ENCODE measurements at regions not wholly inside any gene's neighbourhood (a gene's known extent, or its start where the extent isn't known, plus 50 kb on each side); places are given as distances from the start of the nearest gene placed in this dataset.

DNA sequence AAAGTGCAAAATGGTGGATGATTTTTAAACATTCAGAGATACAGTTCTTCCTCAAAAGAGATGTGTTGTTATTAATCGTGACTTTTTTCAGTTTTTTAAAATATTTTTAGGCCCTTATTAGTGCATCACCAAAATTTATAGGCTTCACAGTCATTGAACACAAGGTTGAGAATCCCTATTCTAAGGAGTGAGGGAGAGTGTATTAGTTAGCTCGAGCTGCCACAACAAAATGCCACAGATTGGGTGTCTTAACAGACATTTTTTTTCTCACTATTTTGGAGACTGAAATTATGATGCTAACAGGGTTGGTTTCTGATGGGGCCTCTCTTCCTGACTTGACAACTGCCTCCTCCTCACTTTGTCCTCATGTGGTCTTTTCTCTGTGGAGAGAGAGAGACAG is 145.9 kb upstream of the TPRG1 start:
- no peak overlapping the region for H3K4me2 ChIP-seq (replicated peaks; ENCODE audit: extremely low read depth, low read length, poor library complexity, severe bottlenecking)
- H3K79me2 ChIP-seq (ENCODE audit: insufficient read depth, low read length), result no peaks in the 10 kb centered on the region
- H4K20me1 ChIP-seq (ENCODE audit: insufficient read depth, low read length), result no peaks in the 10 kb centered on the region
- H3K27me3 Mint-ChIP-seq (ENCODE audit: low read depth in 3 of 3), result peaks cover 0 to 5% (median 2%) of the 10 kb centered on the region in 3 donors
- peaks cover 5 to 25% (median 14%) of the 10 kb centered on the region in 7 donors for H3K9me3 Mint-ChIP-seq
- H3K9me3 ChIP-seq (replicated peaks in 1 of 2; ENCODE audit: control insufficient read depth in 1 of 2, insufficient read depth in 1 of 2, low read length in 2 of 2), result peaks cover 0 to 7% of the 10 kb centered on the region in 2 donors
- TF ChIP-seq, protein P1, sequence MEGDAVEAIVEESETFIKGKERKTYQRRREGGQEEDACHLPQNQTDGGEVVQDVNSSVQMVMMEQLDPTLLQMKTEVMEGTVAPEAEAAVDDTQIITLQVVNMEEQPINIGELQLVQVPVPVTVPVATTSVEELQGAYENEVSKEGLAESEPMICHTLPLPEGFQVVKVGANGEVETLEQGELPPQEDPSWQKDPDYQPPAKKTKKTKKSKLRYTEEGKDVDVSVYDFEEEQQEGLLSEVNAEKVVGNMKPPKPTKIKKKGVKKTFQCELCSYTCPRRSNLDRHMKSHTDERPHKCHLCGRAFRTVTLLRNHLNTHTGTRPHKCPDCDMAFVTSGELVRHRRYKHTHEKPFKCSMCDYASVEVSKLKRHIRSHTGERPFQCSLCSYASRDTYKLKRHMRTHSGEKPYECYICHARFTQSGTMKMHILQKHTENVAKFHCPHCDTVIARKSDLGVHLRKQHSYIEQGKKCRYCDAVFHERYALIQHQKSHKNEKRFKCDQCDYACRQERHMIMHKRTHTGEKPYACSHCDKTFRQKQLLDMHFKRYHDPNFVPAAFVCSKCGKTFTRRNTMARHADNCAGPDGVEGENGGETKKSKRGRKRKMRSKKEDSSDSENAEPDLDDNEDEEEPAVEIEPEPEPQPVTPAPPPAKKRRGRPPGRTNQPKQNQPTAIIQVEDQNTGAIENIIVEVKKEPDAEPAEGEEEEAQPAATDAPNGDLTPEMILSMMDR (IDR thresholded peaks at IDR 0.05), result no peak
- intact Hi-C loops (cut with micrococcal nuclease), result no loop called here
- no peak overlapping the region for H3K27ac ChIP-seq (ENCODE audit: low read depth in 1 of 2, low read length in 2 of 2)
- no CpG with 5 or more reads among the region's 2 CpGs for WGBS (ENCODE audit: insufficient coverage)
- no peak overlapping the region for H2AFZ ChIP-seq (ENCODE audit: insufficient read depth, low read depth, low read length, poor library complexity, severe bottlenecking)
- H3K9ac ChIP-seq (ENCODE audit: insufficient read depth, low read length, poor library complexity, severe bottlenecking), result no peak overlapping the region
- H3K4me3 ChIP-seq (replicated peaks in 1 of 3; ENCODE audit: low read depth in 2 of 3, low read length in 3 of 3), result no peak overlapping the region
- H3K27me3 ChIP-seq (ENCODE audit: control insufficient read depth in 2 of 2, insufficient read depth in 2 of 2, low read length in 2 of 2), result no peaks in the 10 kb centered on the region
- no peaks in the 10 kb centered on the region for H3K36me3 ChIP-seq (replicated peaks in 1 of 2; ENCODE audit: control insufficient read depth in 1 of 2, insufficient read depth in 2 of 2, low read length in 2 of 2)
- peaks cover 2% of the 10 kb centered on the region in 2 donors for H3K36me3 Mint-ChIP-seq
- H3K4me1 Mint-ChIP-seq, result no peaks in the 10 kb centered on the region
- H3K4me1 ChIP-seq (ENCODE audit: control insufficient read depth in 1 of 2, insufficient read depth in 2 of 2, low read length in 2 of 2), result no peaks in the 10 kb centered on the region
- peak overlapping the region in 1 of 7 donors; percentile 73 for H3K27ac Mint-ChIP-seq
- no peak overlapping the region for H3K4me3 Mint-ChIP-seq
- DNase-seq, result no peak

DNA sequence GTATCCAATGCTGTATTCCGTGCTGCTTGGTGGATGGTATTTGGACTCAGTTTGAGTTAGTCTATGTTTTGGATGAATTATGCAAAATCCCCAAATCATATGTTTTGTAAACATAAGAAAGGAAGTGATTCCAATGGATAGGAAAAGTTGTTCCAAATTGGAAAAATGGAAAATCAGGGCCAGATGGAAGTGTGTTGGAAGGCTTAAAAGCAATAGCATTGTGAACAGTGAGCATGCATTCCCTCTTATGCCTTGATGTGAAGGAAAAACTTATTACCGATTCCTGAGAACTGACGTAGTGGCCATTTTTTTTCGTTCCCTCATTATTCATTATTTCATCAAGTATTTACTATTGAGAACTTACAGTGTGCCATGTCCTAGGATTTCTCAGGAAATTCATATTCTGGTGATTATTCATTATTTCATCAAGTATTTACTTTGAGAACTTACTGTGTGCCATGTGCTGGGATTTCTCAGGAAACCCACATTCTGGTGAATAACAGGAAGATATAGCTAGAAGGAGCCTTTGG is 144.1 kb upstream of the TPRG1 start:
- Histone ChIP-seq H3K4me3 (replicated peaks in 1 of 3; ENCODE audit: low read depth in 2 of 3, low read length in 3 of 3) (no peak overlapping the region), H3K27ac (ENCODE audit: low read depth in 1 of 2, low read length in 2 of 2) (no peak overlapping the region), H3K4me1 (ENCODE audit: control insufficient read depth in 1 of 2, insufficient read depth in 2 of 2, low read length in 2 of 2) (no peaks in the 10 kb centered on the region), H3K36me3 (replicated peaks in 1 of 2; ENCODE audit: control insufficient read depth in 1 of 2, insufficient read depth in 2 of 2, low read length in 2 of 2) (no peaks in the 10 kb centered on the region), H3K27me3 (ENCODE audit: control insufficient read depth in 2 of 2, insufficient read depth in 2 of 2, low read length in 2 of 2) (no peaks in the 10 kb centered on the region), H3K4me2 (replicated peaks; ENCODE audit: extremely low read depth, low read length, poor library complexity, severe bottlenecking) (no peak overlapping the region), H3K9ac (ENCODE audit: insufficient read depth, low read length, poor library complexity, severe bottlenecking) (no peak overlapping the region), H2AFZ (ENCODE audit: insufficient read depth, low read depth, low read length, poor library complexity, severe bottlenecking) (no peak overlapping the region), H4K20me1 (ENCODE audit: insufficient read depth, low read length) (no peaks in the 10 kb centered on the region), H3K9me3 (replicated peaks in 1 of 2; ENCODE audit: control insufficient read depth in 1 of 2, insufficient read depth in 1 of 2, low read length in 2 of 2) (peaks cover 0 to 4% of the 10 kb centered on the region in 2 donors), H3K79me2 (ENCODE audit: insufficient read depth, low read length) (no peaks in the 10 kb centered on the region)
- TF ChIP-seq, protein P1 (IDR thresholded peaks at IDR 0.05), result no peak
- Mint-ChIP-seq H3K36me3 (peaks cover 2% of the 10 kb centered on the region in 2 donors), H3K9me3 (peaks cover 0 to 21% (median 12%) of the 10 kb centered on the region in 7 donors), H3K4me3 (no peak overlapping the region), H3K27me3 (ENCODE audit: low read depth in 3 of 3) (peaks cover 0 to 5% (median 2%) of the 10 kb centered on the region in 3 donors), H3K27ac (no peak overlapping the region), H3K4me1 (peaks cover 4% of the 10 kb centered on the region)
- intact Hi-C loops (cut with micrococcal nuclease), result no loop called here
- DNase-seq, result no peak
- no CpG with 5 or more reads among the region's 4 CpGs for WGBS (ENCODE audit: insufficient coverage)

All from CD14-positive monocyte (primary cell).